Common myeloid progenitor, CD34-positive (primary cell): ENCODE measurements at regions not wholly inside any gene's neighbourhood (a gene's known extent, or its start where the extent isn't known, plus 50 kb on each side); places are given as distances from the start of the nearest gene placed in this dataset.

ENCODE experiments used
- CTCF ChIA-PET: fragments of 350-600 bp; sonication (Branson Sonifier 250); formaldehyde crosslinking; loops from one replicate; lab custom pipeline; 2021; ENCODE audit warnings: antibody characterized with exemption; lab: Charles Lee
- POLR2A ChIA-PET: fragments of 350-600 bp; sonication (Branson Sonifier 250); formaldehyde crosslinking; loops from one replicate; lab custom pipeline; 2021; ENCODE audit warnings: antibody characterized with exemption; lab: Charles Lee
- DNase-seq, 3 donors: peaks; one replicate each; pipeline versions ENCODE4 v3.0.0 to v3.0.0-alpha.2; 2013
- H3K27ac ChIP-seq, 2 experiments: 1 replicate in 1 of 2; 2 replicates in 1 of 2; pipeline ENCODE4 v1.7.0; 2013; ENCODE audit warnings: inconsistent platforms in 2 of 2, low read length in 2 of 2, mild to moderate bottlenecking in 2 of 2, low read depth in 1 of 2, moderate library complexity in 1 of 2; ENCODE audit not compliant: severe bottlenecking in 2 of 2, insufficient read depth in 1 of 2, poor library complexity in 1 of 2
- H3K27me3 ChIP-seq, 5 experiments: replicated peaks in 2 of 5; 1 replicate in 3 of 5; 2 replicates in 2 of 5; pipeline versions ENCODE4 v1.6.1 to v1.7.0; 2013; ENCODE audit warnings: low read length in 4 of 5, mild to moderate bottlenecking in 2 of 5, moderate library complexity in 2 of 5, inconsistent platforms in 1 of 5; ENCODE audit not compliant: insufficient read depth in 5 of 5, control insufficient read depth in 4 of 5
- H3K36me3 ChIP-seq, 4 experiments: 1 replicate in 2 of 4; 2 replicates in 2 of 4; pipeline versions ENCODE4 v1.6.1 to v1.7.0; 2013; ENCODE audit warnings: low read length in 3 of 4, control low read depth in 1 of 4, mild to moderate bottlenecking in 1 of 4; ENCODE audit not compliant: control insufficient read depth in 4 of 4, insufficient read depth in 4 of 4
- H3K4me1 ChIP-seq, 4 experiments: 1 replicate in 3 of 4; 2 replicates in 1 of 4; pipeline versions ENCODE4 v1.6.1 to v1.7.1; 2013; ENCODE audit warnings: low read length in 3 of 4, mild to moderate bottlenecking in 3 of 4, control low read depth in 1 of 4, inconsistent platforms in 1 of 4, moderate library complexity in 1 of 4; ENCODE audit not compliant: control insufficient read depth in 4 of 4, insufficient read depth in 4 of 4; ENCODE audit errors: control extremely low read depth in 1 of 4
- H3K4me3 ChIP-seq, 7 experiments: 1 replicate in 4 of 7; 2 replicates in 3 of 7; pipeline versions ENCODE4 v1.5.1 to v1.7.0; 2013; ENCODE audit warnings: mild to moderate bottlenecking in 7 of 7, low read length in 6 of 7, moderate library complexity in 6 of 7, inconsistent platforms in 2 of 7, low read depth in 2 of 7, control low read depth in 1 of 7; ENCODE audit not compliant: insufficient read depth in 4 of 7, control insufficient read depth in 1 of 7; ENCODE audit errors: extremely low read depth in 1 of 7
- H3K9me3 ChIP-seq, 5 experiments: 1 replicate in 4 of 5; 2 replicates in 1 of 5; pipeline versions ENCODE4 v1.6.1 to v1.7.1; 2013; ENCODE audit warnings: low read length in 4 of 5, mild to moderate bottlenecking in 2 of 5, inconsistent platforms in 1 of 5, low read depth in 1 of 5, moderate library complexity in 1 of 5; ENCODE audit not compliant: control insufficient read depth in 4 of 5, insufficient read depth in 2 of 5; ENCODE audit errors: control extremely low read depth in 1 of 5
- WGBS: methylation state at CpG from one replicate; pipeline ENCODE4 v1.1.5; 2013; ENCODE audit not compliant: insufficient coverage; 5-methylcytosine and 5-hydroxymethylcytosine counted together

- no peaks in the 10 kb centered on the region for H3K27me3 ChIP-seq
- no peak for DNase-seq
- no peak overlapping the region for H3K27ac ChIP-seq
- POLR2A ChIA-PET: no interaction called here
- H3K9me3 ChIP-seq: peaks cover 0 to 7% (median 0%) of the 10 kb centered on the region in 5 experiments
- CTCF ChIA-PET: no interaction called here
- H3K4me1 ChIP-seq: no peaks in the 10 kb centered on the region
- H3K4me3 ChIP-seq: no peak overlapping the region
- 100% methylated on average over 1 of the region's 2 CpGs for WGBS
- H3K36me3 ChIP-seq: no peaks in the 10 kb centered on the region
Measured at GRCh38 chr12:68092976-68093375, 66.6 kb downstream of the IFNG start.

GRCh38 chr12:68089101-68089500 lies 70.4 kb downstream of the IFNG start:
- H3K9me3 ChIP-seq: peaks cover 0 to 7% (median 0%) of the 10 kb centered on the region in 5 experiments
- H3K36me3 ChIP-seq: no peaks in the 10 kb centered on the region
- H3K27ac ChIP-seq: no peak overlapping the region
- no peak for DNase-seq
- H3K4me1 ChIP-seq: no peaks in the 10 kb centered on the region
- ChIA-PET POLR2A (no interaction called here), CTCF (no interaction called here)
- no peak overlapping the region for H3K4me3 ChIP-seq
- no peaks in the 10 kb centered on the region for H3K27me3 ChIP-seq
- WGBS: 100% methylated on average over 1 of the region's 2 CpGs

GRCh38 chr12:68086019-68086603 lies 73.4 kb downstream of the IFNG start:
- Histone ChIP-seq H3K4me1 (no peaks in the 10 kb centered on the region), H3K27ac (no peak overlapping the region), H3K4me3 (no peak overlapping the region), H3K9me3 (peaks cover 0 to 14% (median 7%) of the 10 kb centered on the region in 5 experiments), H3K36me3 (no peaks in the 10 kb centered on the region), H3K27me3 (no peaks in the 10 kb centered on the region)
- ChIA-PET CTCF (no interaction called here), POLR2A (no interaction called here)
- 90% methylated on average over 2 of the region's 3 CpGs for WGBS
- DNase-seq: no peak

- Histone ChIP-seq H3K4me1 (no peaks in the 10 kb centered on the region), H3K27ac (no peak overlapping the region), H3K36me3 (no peaks in the 10 kb centered on the region), H3K27me3 (no peaks in the 10 kb centered on the region), H3K9me3 (peaks cover 0 to 10% (median 8%) of the 10 kb centered on the region in 5 experiments), H3K4me3 (no peak overlapping the region)
- CTCF ChIA-PET: no interaction called here
- WGBS: no CpG with 5 or more reads among the region's 2 CpGs
- POLR2A ChIA-PET: no interaction called here
- no peak for DNase-seq
Measured at GRCh38 chr12:68081561-68081960, 78.0 kb downstream of the IFNG start.

- ChIA-PET CTCF (no interaction called here), POLR2A (no interaction called here)
- DNase-seq: no peak
- Histone ChIP-seq H3K4me3 (no peak overlapping the region), H3K4me1 (no peaks in the 10 kb centered on the region), H3K27ac (no peak overlapping the region), H3K27me3 (no peaks in the 10 kb centered on the region), H3K36me3 (no peaks in the 10 kb centered on the region), H3K9me3 (peaks cover 0 to 10% (median 8%) of the 10 kb centered on the region in 5 experiments)
- WGBS: no CpG with 5 or more reads among the region's 1 CpG
Measured at GRCh38 chr12:68080577-68080976, 79.0 kb downstream of the IFNG start.

- ChIA-PET CTCF (no interaction called here), POLR2A (no interaction called here)
- Histone ChIP-seq H3K27ac (no peak overlapping the region), H3K36me3 (no peaks in the 10 kb centered on the region), H3K4me1 (no peaks in the 10 kb centered on the region), H3K27me3 (peaks cover 0 to 2% (median 0%) of the 10 kb centered on the region in 5 experiments), H3K4me3 (no peak overlapping the region), H3K9me3 (peaks cover 0 to 8% (median 6%) of the 10 kb centered on the region in 5 experiments)
- no peak for DNase-seq
- 100% methylated on average over 2 of the region's 4 CpGs for WGBS
Measured at GRCh38 chr12:68078737-68079136, 80.8 kb downstream of the IFNG start.

GRCh38 chr12:68075416-68075815 lies 84.1 kb downstream of the IFNG start:
- ChIA-PET POLR2A (no interaction called here), CTCF (no interaction called here)
- Histone ChIP-seq H3K4me1 (no peaks in the 10 kb centered on the region), H3K4me3 (no peak overlapping the region), H3K36me3 (no peaks in the 10 kb centered on the region), H3K27me3 (peaks cover 0 to 2% (median 0%) of the 10 kb centered on the region in 5 experiments), H3K27ac (no peak overlapping the region), H3K9me3 (peaks cover 0 to 3% (median 0%) of the 10 kb centered on the region in 5 experiments)
- DNase-seq: no peak
- 100% methylated on average over 1 of the region's 4 CpGs for WGBS
